GM18508 (cell line): ENCODE measurements at regions not wholly inside any gene's neighbourhood (a gene's known extent, or its start where the extent isn't known, plus 50 kb on each side); places are given as distances from the start of the nearest gene placed in this dataset.
"Not testable (repeated sequence)": the region's sequence is repeated elsewhere in the genome, so short reads cannot be mapped to it uniquely, and the experiment has no call there.

ENCODE experiments used
- ATAC-seq: cut with Tn5 transposase; IDR thresholded peaks from one replicate; pipeline ENCODE4 v1.9.1; 2021; ENCODE audit warnings: moderate number of reproducible peaks; ENCODE audit not compliant: insufficient read depth, unreplicated experiment

DNA sequence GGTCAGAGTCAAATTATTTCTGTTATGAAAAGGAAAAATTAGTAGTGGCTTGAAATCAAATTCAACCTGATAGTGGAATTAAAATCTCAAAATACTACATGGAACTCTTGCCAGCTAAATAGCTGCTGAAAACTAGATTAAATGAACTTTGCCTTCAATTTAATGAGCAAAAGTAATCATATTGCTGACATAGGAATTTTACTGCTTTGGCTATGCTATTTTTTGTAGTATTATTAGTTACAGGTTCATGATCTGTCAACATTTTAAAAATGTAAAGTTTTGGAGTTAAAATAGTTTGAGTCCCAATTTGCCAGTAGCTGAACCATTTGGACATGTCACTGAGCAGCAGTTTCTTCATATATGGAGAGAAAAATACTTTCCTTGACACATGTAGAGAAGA, 81.4 kb downstream of the RERGL start:
- ATAC-seq = no peak

- no peak for ATAC-seq
Measured at GRCh38 chr12:17999174-17999801, 90.7 kb downstream of the RERGL start.

DNA sequence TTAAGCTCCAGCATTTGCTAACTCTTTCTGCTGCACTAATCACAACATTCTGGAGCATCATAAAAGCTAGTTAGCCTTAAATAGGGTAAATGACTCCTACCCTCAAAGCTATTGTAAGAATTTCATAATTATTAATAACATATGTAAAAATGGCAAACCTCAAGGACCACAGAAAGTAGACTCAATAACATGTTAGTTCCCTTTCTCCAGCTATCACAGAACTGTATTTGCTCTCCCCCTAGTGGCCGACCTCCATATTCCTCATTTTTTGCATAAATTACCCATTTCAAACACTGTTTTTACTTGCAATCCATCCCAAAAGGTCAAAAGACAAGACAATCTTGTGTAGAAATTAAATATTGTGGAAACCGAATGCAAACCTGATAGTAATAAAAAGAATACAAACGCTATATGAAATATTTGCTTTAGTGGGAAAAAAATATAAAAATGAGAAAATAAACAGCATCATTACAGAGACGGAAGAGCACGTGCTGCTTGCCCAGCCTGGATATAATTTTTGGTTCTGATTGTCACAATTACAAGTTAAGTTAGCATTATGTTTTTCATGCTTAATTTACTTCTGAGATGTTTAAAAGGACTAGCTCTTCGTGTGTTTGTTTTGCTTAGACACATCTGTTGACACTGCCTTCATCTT, 97.9 kb downstream of the RERGL start:
- peak; percentile 94 for ATAC-seq

- no peak for ATAC-seq
Measured at GRCh38 chr12:17982556-17982955, 107.4 kb downstream of the RERGL start.

- ATAC-seq = no peak
Measured at GRCh38 chr12:17976202-17976601, 113.8 kb downstream of the RERGL start.

DNA sequence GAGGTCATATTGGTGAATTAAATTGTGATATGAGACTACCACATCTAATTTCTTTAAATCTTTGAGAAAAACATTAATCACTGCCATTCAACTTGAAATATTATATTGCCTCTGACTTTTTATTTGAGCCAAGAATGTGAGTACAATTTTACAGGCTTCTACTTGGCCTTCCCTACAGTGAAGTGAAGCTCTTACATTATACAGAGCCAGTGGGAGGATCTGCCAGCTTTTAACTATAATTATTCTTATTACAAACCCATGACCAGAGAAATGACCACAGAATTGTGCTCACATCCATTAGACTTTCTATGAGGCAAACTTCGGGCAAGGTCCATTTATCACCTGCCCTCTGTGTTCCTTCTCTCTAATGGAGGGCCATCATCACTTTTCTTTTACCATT, 114.2 kb downstream of the RERGL start:
- no peak for ATAC-seq

GRCh38 chr12:17975239-17975638, 114.8 kb downstream of the RERGL start:
- no peak for ATAC-seq

DNA sequence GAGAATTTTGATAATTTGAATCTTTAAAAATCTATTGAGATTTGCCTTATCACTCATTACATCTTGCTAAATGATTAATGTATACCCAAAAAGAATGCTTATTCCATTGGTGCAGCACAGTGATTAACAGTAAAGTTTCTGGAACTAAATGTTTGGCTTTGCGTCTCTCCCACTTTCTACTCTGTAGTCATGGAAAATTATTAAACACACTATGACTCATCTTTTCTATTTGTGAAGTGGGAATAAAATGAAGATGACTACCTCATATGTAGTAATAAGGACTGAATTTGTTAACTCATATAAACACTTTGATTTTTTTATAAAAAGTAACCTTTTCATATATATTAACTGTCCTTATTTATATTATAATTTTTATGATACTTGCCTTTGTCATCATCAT, 118.1 kb downstream of the RERGL start:
- no peak for ATAC-seq

GRCh38 chr12:17954788-17955187, 135.2 kb downstream of the RERGL start:
- ATAC-seq = no peak

DNA sequence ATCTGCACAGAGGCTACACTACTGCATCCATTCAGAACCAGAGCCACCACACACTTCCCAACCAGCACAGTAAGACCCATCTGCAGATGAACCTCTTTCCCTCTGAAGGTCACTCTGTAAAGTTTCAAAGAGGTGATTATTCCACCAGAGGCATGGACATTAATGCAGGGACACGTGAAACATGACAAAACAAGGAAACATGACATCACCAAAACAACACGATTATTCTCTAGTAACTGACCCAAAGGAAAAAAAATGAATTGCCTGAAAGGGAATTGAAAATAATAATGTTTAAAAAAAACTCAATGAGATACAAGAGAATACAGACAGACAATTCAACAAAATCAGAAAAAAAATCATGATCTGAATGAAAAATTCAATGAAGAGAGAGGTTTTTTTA, 139.1 kb downstream of the RERGL start:
- ATAC-seq = no peak

GRCh38 chr12:17949558-17950141, 140.3 kb downstream of the RERGL start:
- ATAC-seq = no peak

DNA sequence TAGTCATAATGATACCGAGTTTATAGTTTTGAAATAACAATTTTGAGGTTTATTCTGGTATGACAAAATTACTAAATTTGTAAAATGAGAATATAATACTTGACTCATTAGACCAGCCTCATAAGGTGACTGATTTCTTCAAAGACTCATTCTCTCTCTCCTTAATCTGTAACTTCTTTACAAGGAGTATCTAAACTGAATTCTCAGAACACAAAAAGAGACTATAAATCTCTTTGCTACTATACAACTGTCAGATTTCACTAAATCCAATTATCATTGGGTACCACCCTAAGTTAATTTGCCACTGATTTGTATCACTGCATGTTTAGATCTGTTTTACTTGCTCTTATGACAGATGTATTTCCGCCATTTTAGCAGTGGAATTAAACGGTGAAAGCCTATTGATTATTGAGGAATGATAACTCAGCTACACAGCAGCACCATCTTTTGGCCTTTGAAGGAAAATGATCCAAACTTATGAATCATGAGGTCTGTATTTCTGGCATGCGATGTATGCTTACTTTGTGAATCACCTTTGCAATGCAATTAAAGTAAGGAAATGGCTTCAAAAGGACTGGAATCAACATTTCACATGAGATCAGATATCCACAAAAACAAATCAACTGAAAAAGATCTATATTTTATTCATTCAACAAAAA, 161.2 kb downstream of the RERGL start:
- ATAC-seq = no peak

DNA sequence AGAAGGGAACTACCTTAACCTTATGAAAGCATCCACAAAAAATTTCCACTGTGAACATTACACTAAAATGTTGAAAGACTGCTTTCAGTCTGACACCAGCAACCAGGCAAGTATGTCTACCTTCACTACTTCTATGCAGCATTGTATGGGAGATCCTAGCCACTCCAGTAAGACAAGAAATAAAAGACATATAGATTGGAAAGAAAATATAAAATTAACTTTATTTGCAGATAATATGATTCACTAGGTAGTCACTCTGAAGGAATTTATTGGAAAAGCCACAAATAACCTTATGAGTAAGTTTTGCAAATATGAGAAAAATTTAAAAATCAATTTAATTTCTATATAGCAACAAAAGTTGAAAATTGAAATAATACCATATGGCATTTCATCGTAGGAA, 172.0 kb downstream of the RERGL start:
- ATAC-seq = no peak

GRCh38 chr12:17884581-17884980, 205.4 kb downstream of the RERGL start:
- no peak for ATAC-seq

- no peak for ATAC-seq
Measured at GRCh38 chr12:17878714-17879113, 211.3 kb downstream of the RERGL start.

GRCh38 chr12:17875230-17875629, 214.8 kb downstream of the RERGL start:
- ATAC-seq = no peak

DNA sequence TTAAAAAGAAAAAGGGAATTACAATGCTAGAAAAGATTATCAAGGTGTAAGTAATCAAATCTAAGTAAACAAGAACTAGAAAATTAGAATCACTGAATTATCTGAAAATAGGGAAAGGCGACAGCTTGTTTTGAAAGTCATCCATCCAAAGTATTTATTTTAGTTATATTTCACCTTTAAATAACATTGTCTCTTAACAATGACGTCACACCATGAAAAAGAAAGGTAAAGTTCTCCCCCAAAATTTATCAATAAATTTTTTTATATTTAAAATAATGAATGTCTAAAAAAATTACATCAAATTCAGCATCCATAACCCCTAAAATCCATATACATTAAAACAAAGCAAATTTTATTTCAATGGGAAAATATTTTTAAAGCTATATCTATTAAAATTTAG, 223.2 kb downstream of the RERGL start:
- no peak for ATAC-seq

DNA sequence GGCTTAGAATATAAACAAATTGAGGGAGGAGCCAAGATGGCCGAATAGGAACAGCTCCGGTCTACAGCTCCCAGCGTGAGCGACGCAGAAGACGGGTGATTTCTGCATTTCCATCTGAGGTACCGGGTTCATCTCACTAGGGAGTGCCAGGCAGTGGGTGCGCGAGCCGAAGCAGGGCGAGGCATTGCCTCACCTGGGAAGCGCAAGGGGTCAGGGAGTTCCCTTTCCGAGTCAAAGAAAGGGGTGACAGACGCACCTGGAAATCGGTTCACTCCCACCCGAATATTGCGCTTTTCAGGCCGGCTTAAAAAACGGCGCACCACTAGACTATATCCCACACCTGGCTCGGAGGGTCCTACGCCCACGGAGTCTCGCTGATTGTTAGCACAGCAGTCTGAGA, 234.4 kb downstream of the RERGL start:
- not testable (repeated sequence) for ATAC-seq

DNA sequence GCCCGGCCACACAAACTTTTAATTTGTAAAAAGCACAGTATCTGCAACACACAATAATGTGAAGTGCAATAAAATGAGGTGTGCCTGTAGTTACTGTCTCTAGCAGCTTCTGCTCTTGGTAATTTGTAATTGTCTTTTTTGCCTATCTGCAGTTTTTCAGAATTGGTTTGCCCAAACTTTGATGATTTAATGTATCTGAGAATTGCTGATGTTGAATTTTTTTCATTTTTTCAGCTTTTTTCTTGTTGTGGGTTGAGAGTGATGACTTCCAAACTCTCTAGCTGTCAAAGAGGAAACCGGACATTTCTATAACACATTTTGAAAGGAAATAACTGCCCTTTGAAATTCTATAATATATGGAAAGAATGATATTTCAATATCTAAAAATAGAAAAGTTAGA, 236.9 kb downstream of the RERGL start:
- no peak for ATAC-seq

- ATAC-seq = no peak
Measured at GRCh38 chr12:17841496-17841895, 248.5 kb downstream of the RERGL start.

DNA sequence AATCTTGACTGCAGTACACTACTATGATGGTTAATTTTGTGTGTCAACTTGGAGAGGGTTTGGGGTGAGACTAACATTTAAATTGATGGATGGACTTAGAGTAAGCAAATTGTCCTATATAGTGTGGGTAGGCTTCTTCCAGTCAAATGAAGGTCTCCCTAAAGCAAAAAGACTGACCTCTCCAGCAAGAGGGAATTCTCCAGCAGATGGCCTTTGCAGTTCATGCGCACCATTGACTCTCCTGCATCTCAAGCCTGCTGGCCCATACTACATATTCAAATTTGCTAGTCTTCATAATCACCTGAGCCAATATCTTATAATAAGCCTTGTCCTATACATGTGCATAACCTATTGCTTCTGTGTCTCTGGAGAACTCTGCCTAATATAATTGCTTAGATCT, 260.2 kb downstream of the RERGL start:
- ATAC-seq = no peak
